ENCODE measurements at regions not wholly inside any gene's neighbourhood (a gene's known extent, or its start where the extent isn't known, plus 50 kb on each side); places are given as distances from the start of the nearest gene placed in this dataset.
"Not testable (repeated sequence)": the region's sequence is repeated elsewhere in the genome, so short reads cannot be mapped to it uniquely, and the experiment has no call there.

- H3K27ac Mint-ChIP-seq; DNase-seq; H3K36me3 Mint-ChIP-seq (ENCODE audit: low read depth); POLR2A ChIA-PET; H3K27me3 Mint-ChIP-seq; CTCF ChIA-PET; H3K4me3 Mint-ChIP-seq; H3K4me1 Mint-ChIP-seq: not testable (repeated sequence)
- H3K9me3 Mint-ChIP-seq, result peaks cover 17% of the 10 kb centered on the region
Measured at GRCh38 chrX:56451981-56452380, 111.4 kb upstream of the UBQLN2 start.

GRCh38 chrX:56462389-56462788 is 101.0 kb upstream of the UBQLN2 start:
- POLR2A ChIA-PET, result no interaction called here

GRCh38 chrX:56468441-56468840 is 95.0 kb upstream of the UBQLN2 start:
- Mint-ChIP-seq H3K9me3 (peaks cover 4% of the 10 kb centered on the region), H3K4me1 (peaks cover 6% of the 10 kb centered on the region), H3K27ac (no peak overlapping the region), H3K36me3 (ENCODE audit: low read depth) (no peaks in the 10 kb centered on the region), H3K4me3 (no peak overlapping the region), H3K27me3 (no peaks in the 10 kb centered on the region)
- ChIA-PET CTCF (interaction anchor here (0.6 kb wide), 1 partner anchor 233 kb away, joined by 4 read pairs; no protein-coding TSS in a partner anchor), POLR2A (no interaction called here)
- no peak for DNase-seq

More at GRCh38 chrX:56462389-56462788, 101.0 kb upstream of the UBQLN2 start:
- DNase-seq, result peak; percentile 8
- H3K4me3 Mint-ChIP-seq, result no peak overlapping the region
- peaks cover 21% of the 10 kb centered on the region for H3K36me3 Mint-ChIP-seq (ENCODE audit: low read depth)
- CTCF ChIA-PET, result no interaction called here
- H3K9me3 Mint-ChIP-seq, result peaks cover 20% of the 10 kb centered on the region
- no peak overlapping the region for H3K27ac Mint-ChIP-seq
- H3K27me3 Mint-ChIP-seq, result no peaks in the 10 kb centered on the region
- peaks cover 21% of the 10 kb centered on the region for H3K4me1 Mint-ChIP-seq

- H3K27ac Mint-ChIP-seq; POLR2A ChIA-PET; DNase-seq; H3K36me3 Mint-ChIP-seq (ENCODE audit: low read depth); H3K4me3 Mint-ChIP-seq; H3K27me3 Mint-ChIP-seq; H3K4me1 Mint-ChIP-seq: not testable (repeated sequence)
- CTCF ChIA-PET, result interaction anchor here (0.6 kb wide), 1 partner anchor 90 kb away, joined by 7 read pairs; no protein-coding TSS in a partner anchor
- H3K9me3 Mint-ChIP-seq, result peaks cover 14% of the 10 kb centered on the region
Measured at GRCh38 chrX:56494923-56495322, 68.5 kb upstream of the UBQLN2 start.

GRCh38 chrX:56498756-56499155 is 64.7 kb upstream of the UBQLN2 start:
- H3K4me3 Mint-ChIP-seq, result no peak overlapping the region
- ChIA-PET CTCF (no interaction called here), POLR2A (no interaction called here)
- H3K27ac Mint-ChIP-seq, result no peak overlapping the region
- no peaks in the 10 kb centered on the region for H3K4me1 Mint-ChIP-seq
- H3K27me3 Mint-ChIP-seq, result no peaks in the 10 kb centered on the region
- DNase-seq, result no peak
- H3K9me3 Mint-ChIP-seq, result peaks cover 2% of the 10 kb centered on the region
- H3K36me3 Mint-ChIP-seq (ENCODE audit: low read depth), result no peaks in the 10 kb centered on the region

GRCh38 chrX:56499372-56499771 is 64.1 kb upstream of the UBQLN2 start:
- ChIA-PET POLR2A (no interaction called here), CTCF (interaction anchor here (0.6 kb wide), 1 partner anchor 37 kb away, joined by 3 read pairs; no protein-coding TSS in a partner anchor)
- no peaks in the 10 kb centered on the region for H3K36me3 Mint-ChIP-seq (ENCODE audit: low read depth)
- no peak overlapping the region for H3K27ac Mint-ChIP-seq
- H3K9me3 Mint-ChIP-seq, result peaks cover 2% of the 10 kb centered on the region
- H3K4me3 Mint-ChIP-seq, result no peak overlapping the region
- no peaks in the 10 kb centered on the region for H3K4me1 Mint-ChIP-seq
- H3K27me3 Mint-ChIP-seq, result no peaks in the 10 kb centered on the region
- DNase-seq, result no peak

GRCh38 chrX:56503941-56504673 is 59.3 kb upstream of the UBQLN2 start:
- Mint-ChIP-seq H3K36me3 (ENCODE audit: low read depth) (peaks cover 5% of the 10 kb centered on the region), H3K4me1 (no peaks in the 10 kb centered on the region), H3K9me3 (peaks cover 13% of the 10 kb centered on the region), H3K27ac (no peak overlapping the region), H3K4me3 (no peak overlapping the region), H3K27me3 (no peaks in the 10 kb centered on the region)
- no peak for DNase-seq
- ChIA-PET POLR2A (no interaction called here), CTCF (interaction anchor here (0.6 kb wide), 1 partner anchor 250 kb away, joined by 3 read pairs; no protein-coding TSS in a partner anchor)

GRCh38 chrX:56505866-56506265 is 57.6 kb upstream of the UBQLN2 start:
- no peak overlapping the region for H3K27ac Mint-ChIP-seq
- H3K36me3 Mint-ChIP-seq (ENCODE audit: low read depth), result peaks cover 5% of the 10 kb centered on the region
- DNase-seq, result no peak
- H3K4me1 Mint-ChIP-seq, result no peaks in the 10 kb centered on the region
- peaks cover 22% of the 10 kb centered on the region for H3K9me3 Mint-ChIP-seq
- H3K27me3 Mint-ChIP-seq, result no peaks in the 10 kb centered on the region
- ChIA-PET CTCF (no interaction called here), POLR2A (no interaction called here)
- no peak overlapping the region for H3K4me3 Mint-ChIP-seq

Data from activated CD4-positive, alpha-beta T cell treated with anti-CD3 and anti-CD28 coated beads, Interleukin-2, amount 10 ng/mL, durations not matched to agents 7 days and 5 days (primary cell).